Ascending aorta (tissue), 2 donors: ENCODE measurements at regions not wholly inside any gene's neighbourhood (a gene's known extent, or its start where the extent isn't known, plus 50 kb on each side); places are given as distances from the start of the nearest gene placed in this dataset.
"Not testable (repeated sequence)": the region's sequence is repeated elsewhere in the genome, so short reads cannot be mapped to it uniquely, and the experiment has no call there.

Source experiments
- DNase-seq, 2 donors: peaks; one replicate each; pipeline ENCODE4 v3.0.0-alpha.2; 2019; ENCODE audit warnings: low spot score in 2 of 2
- H3K27ac ChIP-seq, 2 donors: fragments of 200-600 bp; sonication (generic); one replicate each; pipeline ENCODE4 v1.5.1; 2016 to 2017; ENCODE audit warnings: mild to moderate bottlenecking in 1 of 2
- H3K27me3 ChIP-seq: fragments of 200-600 bp; sonication (generic); one replicate; pipeline ENCODE4 v1.5.1; 2017
- H3K36me3 ChIP-seq, 2 donors: fragments of 200-600 bp; sonication (generic); one replicate each; pipeline ENCODE4 v1.5.1; 2016
- H3K4me1 ChIP-seq, 2 donors: fragments of 200-600 bp; sonication (generic); one replicate each; pipeline ENCODE4 v1.5.1; 2016 to 2017; ENCODE audit warnings: mild to moderate bottlenecking in 1 of 2
- H3K4me3 ChIP-seq, 2 donors: fragments of 200-600 bp; sonication (generic); one replicate each; pipeline ENCODE4 v1.5.1; 2016 to 2017; ENCODE audit warnings: mild to moderate bottlenecking in 1 of 2
- H3K9me3 ChIP-seq, 2 donors: fragments of 200-600 bp; sonication (generic); one replicate each; pipeline ENCODE4 v1.5.1; 2016
- CTCF ChIP-seq, 3 experiments: fragments of 200-600 bp in 2 of 3; fragments of 450-650 bp in 1 of 3; sonication (generic) in 2 of 3; IDR thresholded peaks; one replicate each; pipeline ENCODE4 v1.5.1; 2016 to 2019; ENCODE audit warnings: antibody characterized with exemption in 3 of 3, mild to moderate bottlenecking in 1 of 3, moderate library complexity in 1 of 3
- intact Hi-C: fragments of 100-400 bp; cut with DNase I; formaldehyde crosslinking; loops from one replicate; pipeline ENCODE4 v1.15.1; 2023

- not testable (repeated sequence) for H3K9me3 ChIP-seq, H3K27ac ChIP-seq, H3K4me3 ChIP-seq, DNase-seq, H3K4me1 ChIP-seq, H3K36me3 ChIP-seq, H3K27me3 ChIP-seq
- intact Hi-C loops, result loop anchor here (1.0 kb wide), 1 partner anchor 254 kb away; no protein-coding TSS in a partner anchor
- peak in 2 of 3 experiments; percentile 60 to 69 for TF ChIP-seq CTCF (IDR thresholded peaks at IDR 0.05)
Observed at GRCh38 chr3:74376323-74376722, 238.1 kb downstream of the CNTN3 start.

- TF ChIP-seq CTCF (IDR thresholded peaks at IDR 0.05), result no peak
- no peaks in the 10 kb centered on the region for H3K27me3 ChIP-seq
- H3K9me3 ChIP-seq, result no peaks in the 10 kb centered on the region
- DNase-seq, result no peak
- H3K4me1 ChIP-seq, result no peaks in the 10 kb centered on the region
- intact Hi-C loops, result loop anchor here (1.0 kb wide), 1 partner anchor 255 kb away; no protein-coding TSS in a partner anchor
- H3K4me3 ChIP-seq, result no peak overlapping the region
- H3K36me3 ChIP-seq, result no peaks in the 10 kb centered on the region
- no peak overlapping the region for H3K27ac ChIP-seq
Observed at GRCh38 chr3:74375653-74376052, 238.8 kb downstream of the CNTN3 start.

GRCh38 chr3:74372743-74373142, 241.7 kb downstream of the CNTN3 start:
- Histone ChIP-seq H3K27ac (no peak overlapping the region), H3K36me3 (no peaks in the 10 kb centered on the region), H3K4me1 (no peaks in the 10 kb centered on the region), H3K9me3 (no peaks in the 10 kb centered on the region), H3K27me3 (no peaks in the 10 kb centered on the region), H3K4me3 (no peak overlapping the region)
- intact Hi-C loops, result no loop called here
- DNase-seq, result no peak
- no peak for TF ChIP-seq CTCF (IDR thresholded peaks at IDR 0.05)

- no peak overlapping the region for H3K4me3 ChIP-seq
- intact Hi-C loops, result no loop called here
- H3K36me3 ChIP-seq, result no peaks in the 10 kb centered on the region
- no peak for TF ChIP-seq CTCF (IDR thresholded peaks at IDR 0.05)
- no peaks in the 10 kb centered on the region for H3K9me3 ChIP-seq
- H3K27ac ChIP-seq, result no peak overlapping the region
- H3K4me1 ChIP-seq, result no peaks in the 10 kb centered on the region
- no peak for DNase-seq
- H3K27me3 ChIP-seq, result no peaks in the 10 kb centered on the region
Observed at GRCh38 chr3:74370342-74370741, 244.1 kb downstream of the CNTN3 start.

- H3K4me1 ChIP-seq, result no peaks in the 10 kb centered on the region
- intact Hi-C loops, result no loop called here
- TF ChIP-seq CTCF (IDR thresholded peaks at IDR 0.05), result no peak
- H3K4me3 ChIP-seq, result no peak overlapping the region
- no peak for DNase-seq
- H3K27me3 ChIP-seq, result no peaks in the 10 kb centered on the region
- no peaks in the 10 kb centered on the region for H3K9me3 ChIP-seq
- H3K27ac ChIP-seq, result no peak overlapping the region
- no peaks in the 10 kb centered on the region for H3K36me3 ChIP-seq
Observed at GRCh38 chr3:74366331-74366730, 248.1 kb downstream of the CNTN3 start.

- H3K9me3 ChIP-seq, result no peaks in the 10 kb centered on the region
Observed at GRCh38 chr3:74363346-74363745, 251.1 kb downstream of the CNTN3 start.

More at GRCh38 chr3:74363346-74363745, 251.1 kb downstream of the CNTN3 start:
- Histone ChIP-seq H3K4me3 (no peak overlapping the region), H3K27ac (no peak overlapping the region), H3K4me1 (no peaks in the 10 kb centered on the region), H3K27me3 (no peaks in the 10 kb centered on the region), H3K36me3 (no peaks in the 10 kb centered on the region)
- TF ChIP-seq CTCF (IDR thresholded peaks at IDR 0.05), result no peak
- intact Hi-C loops, result no loop called here
- no peak for DNase-seq
